EH (cell line): ENCODE measurements at regions not wholly inside any gene's neighbourhood (a gene's known extent, or its start where the extent isn't known, plus 50 kb on each side); places are given as distances from the start of the nearest gene placed in this dataset.

Source experiments
- DNase-seq: peaks from one replicate; pipeline ENCODE4 v3.0.0-alpha.2; 2015; ENCODE audit warnings: low read depth

DNA sequence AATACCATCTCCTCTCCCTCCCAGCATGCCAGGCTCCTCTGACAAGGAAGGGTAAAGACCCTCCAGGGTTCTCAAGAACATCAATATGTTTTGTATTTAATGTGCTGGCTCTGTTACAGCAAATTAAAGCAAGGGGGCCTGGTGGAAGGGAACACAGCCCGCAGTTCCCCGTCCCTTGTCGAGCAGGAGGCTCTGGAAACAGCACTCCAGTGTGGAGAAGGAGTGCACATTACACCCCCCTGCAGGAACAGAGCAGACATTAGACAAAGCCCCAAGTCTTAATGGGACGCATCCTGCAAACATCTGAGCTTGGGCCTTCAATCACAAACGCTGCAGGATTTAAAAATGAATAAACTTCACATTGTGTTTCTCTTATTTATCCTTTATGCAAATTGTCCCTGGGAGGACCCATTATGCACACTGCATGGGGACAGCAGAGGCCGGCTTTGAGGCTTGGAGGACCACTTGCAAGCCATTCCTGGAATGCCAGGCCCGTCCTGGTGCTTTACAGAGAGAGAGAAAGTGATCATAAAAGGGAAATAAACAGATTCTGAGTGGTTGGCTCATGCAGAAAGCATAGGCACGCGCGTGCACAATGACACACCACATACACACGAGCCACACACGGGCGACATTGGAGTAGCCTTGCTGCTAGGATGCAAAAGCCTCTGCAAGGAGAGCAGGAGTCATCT, 328.7 kb downstream of the SMAD2 start:
- no peak for DNase-seq

DNA sequence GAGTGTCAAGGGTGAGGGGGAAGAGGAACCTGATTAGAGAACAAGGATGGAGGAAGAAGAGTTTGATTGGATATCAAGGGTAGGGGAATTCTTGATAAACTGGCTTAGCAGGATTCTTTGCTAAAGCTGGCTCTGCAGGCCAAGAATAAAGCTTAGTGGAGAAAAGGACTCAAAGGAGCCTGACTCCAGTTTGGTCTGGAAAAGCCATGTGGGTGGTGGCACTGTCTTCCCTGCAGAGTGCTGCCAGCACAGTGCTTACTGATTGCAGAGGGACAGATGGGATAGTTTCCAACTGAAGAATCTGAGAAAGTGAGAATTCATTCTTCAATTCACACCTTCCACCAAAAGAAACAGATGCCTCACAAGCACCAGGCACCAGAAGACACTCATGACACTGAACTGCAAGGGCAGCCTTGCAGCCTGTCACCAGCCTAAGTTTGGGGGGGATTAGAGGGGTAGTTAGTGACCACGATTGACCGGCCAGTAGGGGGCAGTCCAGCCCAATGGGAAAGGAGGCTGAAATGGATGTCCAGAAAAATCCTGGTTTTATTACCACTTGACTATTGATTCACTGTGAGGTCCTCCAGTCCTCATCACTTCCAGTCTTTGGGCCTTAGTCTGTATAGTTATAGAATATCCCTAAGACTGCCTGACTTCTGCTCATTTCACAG, 334.5 kb downstream of the SMAD2 start:
- DNase-seq, result no peak

DNA sequence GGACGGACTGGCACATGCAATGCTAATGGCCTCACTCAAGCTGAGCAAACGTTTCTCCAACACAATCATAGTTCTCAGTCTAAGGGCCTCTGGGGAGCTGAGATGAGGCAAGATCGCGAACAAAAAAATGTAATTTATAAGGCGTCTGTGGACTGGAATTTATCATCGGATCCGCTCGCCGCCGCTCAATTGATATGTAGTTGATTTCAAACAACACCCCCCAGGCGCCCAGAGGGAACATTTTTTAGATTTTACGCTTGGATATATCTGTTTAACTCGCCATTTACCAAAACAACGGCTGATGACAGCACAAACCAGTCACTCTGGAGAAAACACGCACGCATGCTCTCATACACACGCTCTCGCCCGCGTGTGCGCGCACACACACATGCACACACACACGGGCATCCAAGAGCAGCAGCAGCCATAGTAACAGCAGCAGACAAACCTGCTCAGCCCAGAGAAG, 335.8 kb downstream of the SMAD2 start:
- DNase-seq, result no peak

DNA sequence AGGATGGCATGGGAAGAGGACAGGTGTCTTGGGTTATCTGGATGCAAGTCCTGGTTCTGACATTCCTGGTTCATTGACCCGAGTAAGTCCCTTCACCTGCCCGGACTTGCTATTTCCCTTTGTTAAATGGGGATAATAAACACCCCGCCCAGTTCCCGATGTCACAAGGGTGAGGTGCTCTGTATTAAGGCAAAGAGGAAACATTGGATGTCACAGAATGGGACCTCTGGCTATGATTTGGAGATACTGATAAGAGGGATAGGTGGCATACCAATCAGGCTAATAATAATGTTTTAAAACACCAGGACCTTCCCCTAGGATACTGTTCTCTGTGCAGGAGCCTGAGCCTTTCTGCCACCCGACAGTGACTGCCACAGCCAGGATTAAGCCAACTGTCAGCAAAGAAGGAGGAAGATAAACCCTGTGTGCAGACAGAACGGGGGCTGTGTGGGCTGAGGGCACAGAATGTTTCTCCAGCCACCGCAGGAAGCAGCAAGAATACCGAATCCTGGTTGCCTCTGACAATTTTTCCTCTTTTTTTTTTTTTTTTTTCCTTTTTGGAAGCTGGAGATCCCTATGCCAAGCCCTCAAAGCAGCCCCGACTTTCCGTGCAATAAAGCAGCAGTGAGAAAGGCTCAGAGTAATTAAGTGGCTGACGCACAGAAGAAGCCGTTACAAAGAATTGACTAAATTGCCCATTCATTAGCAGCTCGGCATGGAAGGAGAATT, 336.6 kb downstream of the SMAD2 start:
- DNase-seq, result no peak

DNA sequence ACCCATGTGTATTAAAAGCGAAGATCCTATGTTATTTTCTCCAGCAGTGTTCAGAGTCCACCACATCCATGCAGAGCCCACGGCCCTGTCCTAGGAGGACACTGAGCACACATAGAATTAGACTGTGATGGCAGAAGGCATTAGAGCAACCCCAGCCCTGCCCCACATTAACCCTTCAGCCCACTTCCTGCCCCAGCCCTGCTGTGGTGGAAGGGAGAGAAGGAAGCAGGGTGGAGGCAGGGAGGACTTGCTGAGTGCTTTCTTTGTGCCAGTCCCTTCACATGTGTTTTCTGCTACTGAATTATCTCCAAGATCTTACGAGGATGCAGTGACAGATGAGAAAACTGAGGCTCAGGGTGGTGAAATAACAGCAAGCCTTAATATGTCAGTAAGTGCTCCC, 339.0 kb downstream of the SMAD2 start:
- DNase-seq, result no peak

DNA sequence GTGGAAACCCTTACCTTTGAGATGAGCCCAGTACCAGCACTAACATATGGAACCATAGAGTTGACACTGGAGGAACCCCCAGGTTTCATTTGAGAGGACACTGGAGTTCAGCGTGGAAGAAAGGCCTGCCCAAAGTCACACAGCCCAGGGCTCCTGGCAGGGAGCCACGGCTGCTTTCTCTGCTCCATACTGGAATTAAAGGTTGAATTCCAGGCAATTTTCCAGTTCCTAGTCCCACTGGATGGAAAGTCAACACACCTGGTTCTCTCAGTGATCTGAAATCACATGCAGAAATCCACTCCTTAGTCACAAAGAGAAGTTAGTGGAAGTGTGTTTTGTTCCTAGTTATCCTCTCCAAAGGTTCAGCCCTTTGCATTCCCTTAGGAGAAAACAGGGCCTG, 336.1 kb upstream of the SKOR2 start:
- no peak for DNase-seq

DNA sequence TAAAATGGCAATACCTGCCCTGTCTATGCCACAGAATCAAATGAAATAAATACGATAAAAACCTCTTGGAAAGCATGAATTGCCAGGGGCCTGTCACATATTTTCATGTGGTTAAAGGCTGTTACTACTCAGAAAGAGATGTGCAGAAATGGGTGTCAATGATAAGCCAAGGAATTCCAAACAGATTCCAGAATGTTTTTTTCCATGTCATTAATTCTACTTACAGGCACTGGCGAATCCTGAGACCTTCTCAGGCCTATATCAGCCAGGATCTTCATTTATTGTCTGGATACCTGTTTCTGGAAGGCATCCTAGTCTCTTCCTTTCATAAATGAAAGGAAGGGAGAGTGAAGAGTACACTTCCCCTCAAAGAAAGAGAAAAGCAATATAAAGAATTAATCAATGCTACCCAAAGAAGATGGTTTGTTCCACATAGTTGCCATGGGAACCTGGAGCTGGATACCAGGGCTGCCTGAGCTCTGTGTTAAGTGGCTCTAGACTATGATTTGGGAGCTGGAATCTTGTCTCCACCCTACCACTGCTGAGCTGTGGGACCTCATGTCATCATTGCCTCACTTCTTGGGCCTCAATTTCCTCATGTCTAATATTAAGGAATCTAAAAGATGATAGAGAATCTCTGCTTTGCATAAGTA, 335.1 kb upstream of the SKOR2 start:
- DNase-seq, result no peak

DNA sequence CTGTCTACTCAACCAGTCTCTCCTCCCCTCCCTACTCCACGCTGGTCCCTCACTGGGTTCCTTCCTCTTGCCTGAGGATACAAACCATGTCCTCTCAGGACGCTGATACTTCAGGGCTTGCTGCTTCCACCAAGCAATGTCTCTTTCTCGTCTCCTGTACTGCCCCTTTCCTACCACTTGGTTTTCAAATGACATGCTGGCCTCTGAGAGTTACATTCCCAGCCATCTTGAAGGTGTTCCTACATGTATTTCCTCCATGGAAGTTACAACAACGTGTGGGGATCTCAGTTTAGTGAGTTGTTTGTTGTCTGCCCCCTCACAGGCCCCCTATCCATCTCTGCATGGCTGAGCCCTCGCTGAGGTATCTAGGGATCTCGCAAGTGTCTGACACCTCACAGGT, 334.5 kb upstream of the SKOR2 start:
- no peak for DNase-seq

DNA sequence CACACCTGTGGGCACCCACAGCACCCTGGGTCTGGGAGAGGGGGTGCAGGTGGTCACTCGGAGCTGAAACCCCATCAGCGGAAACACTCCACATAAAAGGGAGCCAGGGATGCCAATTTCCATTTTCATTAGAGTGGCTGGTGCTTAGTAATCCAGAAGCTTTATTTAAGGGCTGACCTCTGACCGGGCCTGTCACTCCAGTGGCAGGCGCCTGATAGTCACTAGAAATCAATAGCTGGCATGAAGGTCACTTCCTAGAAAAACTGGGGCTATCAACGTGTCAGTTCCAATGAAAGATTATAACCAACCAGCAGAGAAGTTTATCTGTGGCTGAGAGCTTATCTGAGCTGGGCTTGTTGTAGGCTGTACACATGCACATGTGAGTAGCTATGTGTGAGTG, 333.7 kb upstream of the SKOR2 start:
- DNase-seq, result no peak

DNA sequence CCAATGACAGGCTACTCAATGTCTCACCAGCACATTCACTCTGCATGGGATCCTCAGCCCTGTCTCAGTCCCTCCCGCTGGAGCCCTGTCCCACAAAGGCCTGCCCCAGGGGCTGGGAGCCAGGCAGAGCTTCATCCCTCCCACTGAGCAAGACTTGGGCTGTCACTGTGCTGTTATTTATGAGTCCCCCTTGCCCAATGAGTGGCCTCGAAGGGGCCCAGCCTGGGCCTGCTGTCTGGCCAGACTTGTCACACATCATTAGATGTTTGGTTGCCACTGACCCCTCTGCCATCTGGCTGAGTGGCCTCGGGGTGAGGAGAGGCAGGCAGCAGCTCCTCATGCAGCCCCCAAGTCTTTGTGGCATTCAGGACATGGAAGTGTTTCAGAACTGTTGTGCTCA, 330.6 kb upstream of the SKOR2 start:
- no peak for DNase-seq

DNA sequence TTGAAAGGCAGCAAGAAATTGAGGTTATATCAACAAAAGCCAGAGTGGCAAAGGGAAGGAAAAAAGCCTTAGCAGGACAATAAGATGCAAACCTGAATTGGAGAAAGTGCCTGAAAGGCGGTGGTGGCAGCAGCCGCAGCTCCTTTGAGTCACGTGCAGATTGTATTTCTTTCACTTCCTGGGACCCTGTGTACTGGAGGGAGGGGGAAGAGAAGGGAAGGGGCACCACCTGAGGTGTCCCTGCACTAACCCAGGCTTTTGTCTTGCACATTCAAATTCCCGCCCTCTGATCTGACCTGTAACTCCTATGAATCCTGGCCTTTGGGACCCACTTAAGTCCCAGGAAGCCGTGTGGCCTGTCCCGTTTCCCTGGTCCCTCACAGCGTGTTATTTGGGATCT, 326.1 kb upstream of the SKOR2 start:
- DNase-seq, result no peak

DNA sequence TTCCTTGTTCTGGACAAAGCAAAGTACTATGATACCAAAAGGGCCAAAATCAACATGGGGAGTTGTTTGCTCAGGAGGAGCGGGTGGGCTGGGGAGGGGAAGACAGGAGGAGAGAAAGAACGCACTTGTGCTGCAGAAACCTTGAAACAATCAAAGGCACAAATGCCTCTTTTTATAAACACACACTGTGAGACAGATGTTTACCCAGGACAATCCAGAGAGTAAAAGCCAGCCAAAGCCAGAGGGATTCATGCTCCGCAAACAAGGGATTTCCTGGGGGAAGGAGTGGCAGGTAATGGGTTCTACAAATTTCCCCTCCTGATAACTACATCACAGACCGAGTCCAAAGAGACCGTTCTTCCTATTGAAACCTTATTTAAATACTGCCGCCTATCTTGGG, 323.5 kb upstream of the SKOR2 start:
- DNase-seq, result no peak

DNA sequence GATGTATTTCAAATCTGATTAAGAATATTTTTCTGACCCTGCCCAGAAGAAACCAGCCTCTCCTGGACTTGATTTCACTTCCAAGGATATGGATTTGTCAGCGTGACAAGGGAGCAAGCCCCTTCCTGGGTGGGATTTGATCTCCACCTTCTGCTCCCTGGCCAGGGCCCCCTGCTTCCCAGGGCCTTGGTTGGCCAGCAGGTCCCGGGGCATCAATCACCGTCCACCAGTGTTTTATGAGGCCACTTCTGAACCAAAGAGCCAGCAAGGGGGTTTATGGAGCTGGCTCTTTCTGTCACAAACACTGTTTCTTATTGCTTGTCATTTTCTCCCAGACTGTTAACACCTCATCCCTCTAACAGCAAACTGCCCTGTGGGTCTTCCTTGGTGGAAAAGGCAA, 320.5 kb upstream of the SKOR2 start:
- DNase-seq, result no peak

DNA sequence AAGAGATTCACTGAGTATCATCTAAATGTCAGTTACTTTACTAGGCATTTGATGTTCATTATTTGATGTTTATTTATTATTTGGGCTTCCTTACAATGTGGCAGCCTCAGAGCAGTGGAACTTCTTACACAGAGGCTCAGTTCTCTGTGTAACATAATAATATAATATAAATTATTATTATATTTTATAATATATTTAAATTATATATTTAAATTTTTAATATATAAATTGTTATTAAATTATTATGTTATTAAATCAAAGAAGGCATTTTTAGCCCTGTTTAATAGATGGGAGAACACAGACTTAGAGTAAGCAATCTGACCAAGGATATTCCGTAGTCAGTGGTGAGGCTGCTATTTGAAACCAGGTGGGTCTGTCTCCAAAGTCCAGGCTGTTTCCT, 315.3 kb upstream of the SKOR2 start:
- DNase-seq, result no peak

DNA sequence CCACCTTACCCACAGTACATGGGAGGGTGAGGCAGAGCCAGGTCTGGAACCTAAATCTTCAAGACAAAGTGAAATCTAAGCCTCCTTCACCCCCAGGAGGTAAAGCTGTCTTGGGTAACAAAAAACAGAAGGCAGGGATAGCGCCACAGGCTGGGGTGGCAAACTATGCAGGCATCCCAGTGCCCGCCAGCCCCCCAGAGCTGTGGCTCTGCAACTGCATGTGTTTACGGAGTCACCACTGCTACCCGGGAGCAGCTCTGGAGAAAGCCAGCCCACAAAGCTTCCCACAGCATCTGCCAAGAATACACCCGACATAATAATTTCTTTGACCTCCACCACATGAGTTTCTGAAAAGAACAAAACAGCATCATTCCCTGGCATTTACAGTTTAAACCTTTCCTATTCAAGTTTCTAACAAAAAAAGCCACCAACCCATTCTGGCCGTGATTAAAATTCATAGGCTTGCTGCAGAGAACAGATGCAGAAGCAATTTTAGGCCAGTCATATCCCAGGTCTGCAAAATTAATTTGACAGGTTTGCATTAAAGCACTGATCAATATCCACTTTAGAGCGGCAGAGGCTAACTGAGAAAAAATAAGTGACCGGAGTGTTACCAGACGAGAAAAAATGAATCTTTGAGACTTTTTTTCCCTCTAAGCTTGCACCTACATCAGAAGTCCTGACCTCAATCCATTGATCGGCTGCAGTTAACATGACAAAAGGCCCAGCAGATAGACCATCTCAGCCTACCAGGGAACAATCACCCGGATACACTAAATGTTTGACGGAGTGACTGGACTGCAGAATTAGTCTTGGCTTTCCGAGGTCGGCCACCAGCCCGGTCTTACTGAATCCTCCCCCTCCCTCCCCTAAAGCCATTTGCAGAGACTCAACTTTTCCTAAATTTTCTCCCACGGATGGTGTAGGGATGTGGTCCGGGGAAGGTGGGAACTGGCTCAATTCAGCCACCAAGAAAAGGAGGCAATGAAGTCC, 309.6 kb upstream of the SKOR2 start:
- DNase-seq, result no peak

DNA sequence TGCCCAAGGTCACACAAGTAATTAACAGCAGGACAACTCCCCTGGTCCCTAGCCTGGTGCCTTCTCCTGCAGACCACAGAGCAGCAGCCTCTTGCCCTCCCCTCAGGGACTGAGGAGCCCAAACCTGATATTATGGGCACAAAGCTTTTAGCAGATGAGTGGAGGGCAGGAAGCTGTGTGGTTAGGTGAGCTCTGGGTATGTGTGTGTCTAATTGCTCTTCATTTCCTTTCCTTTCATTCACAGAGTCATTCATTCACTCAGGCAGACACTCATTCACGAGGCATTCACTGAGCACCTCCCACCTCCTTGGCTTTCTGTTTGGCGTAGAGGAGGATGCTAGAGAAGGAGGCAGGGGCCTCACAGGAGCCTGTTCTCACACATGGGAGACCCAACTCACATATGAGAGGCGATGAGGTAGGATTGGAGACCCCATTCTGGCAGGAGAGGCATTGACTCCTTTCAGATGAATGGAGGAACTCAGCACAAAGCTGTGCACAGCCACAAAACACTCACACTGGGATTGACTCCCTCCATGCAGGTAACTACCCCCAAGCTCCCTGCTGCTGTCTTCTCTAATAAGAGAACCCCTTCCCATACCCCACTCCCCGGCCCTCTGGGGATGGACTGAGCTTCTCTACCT, 306.8 kb upstream of the SKOR2 start:
- DNase-seq, result no peak

DNA sequence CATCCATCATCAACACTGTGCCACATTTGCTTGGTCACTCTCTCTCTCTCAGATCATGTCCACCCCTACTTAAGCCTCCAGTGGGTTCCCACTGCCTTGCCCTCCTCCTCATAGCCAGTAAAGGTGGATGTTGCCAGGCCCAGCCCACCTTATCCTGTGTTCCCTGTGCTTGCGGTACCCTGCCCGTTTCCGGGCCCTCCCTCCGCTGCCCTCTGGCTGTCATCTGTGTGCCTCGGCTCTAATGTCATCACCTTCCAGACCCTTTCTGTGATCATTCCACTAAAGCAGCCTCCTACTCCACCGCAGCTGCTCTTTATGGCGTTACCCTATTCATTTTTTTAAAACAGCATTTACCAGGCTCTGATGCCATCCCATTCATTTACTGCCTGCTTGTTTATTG, 305.7 kb upstream of the SKOR2 start:
- DNase-seq, result no peak

DNA sequence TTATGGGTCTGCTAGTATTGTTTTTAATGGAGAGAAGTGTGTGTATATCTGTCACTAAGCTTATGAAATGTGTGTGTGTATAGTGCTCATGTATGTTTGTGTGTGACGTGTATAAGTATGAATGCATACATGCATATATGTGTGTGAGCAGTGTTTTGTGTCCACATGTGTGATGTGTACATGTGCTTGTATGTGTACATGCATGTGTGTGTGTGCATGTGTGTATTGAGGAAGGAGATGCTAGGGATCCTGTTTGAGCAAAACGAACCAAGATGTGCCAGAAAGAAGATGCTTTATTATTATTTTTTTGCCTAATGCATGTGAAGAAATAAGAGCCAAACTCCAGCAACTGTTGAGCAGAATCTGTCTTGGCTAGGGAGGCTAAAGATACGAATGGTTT, 301.3 kb upstream of the SKOR2 start:
- DNase-seq, result no peak

DNA sequence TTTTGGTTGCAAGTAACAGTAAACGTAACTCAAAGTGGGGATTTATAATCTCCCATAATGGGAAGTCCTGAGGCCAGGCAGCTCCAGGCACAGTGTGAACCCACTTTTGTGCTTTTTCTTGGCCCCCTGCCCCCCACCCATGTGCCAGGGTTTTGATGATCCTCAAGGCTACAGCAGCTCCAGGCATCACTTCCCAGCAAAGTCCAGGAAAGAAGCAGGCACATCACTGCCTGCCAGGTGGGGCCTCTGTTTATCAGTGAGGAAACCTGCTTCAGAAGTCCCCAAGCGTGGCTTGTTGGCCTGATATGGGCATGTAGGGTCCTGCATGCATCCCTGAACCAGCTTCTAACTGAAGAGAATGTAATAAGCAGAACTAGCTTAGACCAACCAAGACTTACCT, 299.2 kb upstream of the SKOR2 start:
- no peak for DNase-seq

DNA sequence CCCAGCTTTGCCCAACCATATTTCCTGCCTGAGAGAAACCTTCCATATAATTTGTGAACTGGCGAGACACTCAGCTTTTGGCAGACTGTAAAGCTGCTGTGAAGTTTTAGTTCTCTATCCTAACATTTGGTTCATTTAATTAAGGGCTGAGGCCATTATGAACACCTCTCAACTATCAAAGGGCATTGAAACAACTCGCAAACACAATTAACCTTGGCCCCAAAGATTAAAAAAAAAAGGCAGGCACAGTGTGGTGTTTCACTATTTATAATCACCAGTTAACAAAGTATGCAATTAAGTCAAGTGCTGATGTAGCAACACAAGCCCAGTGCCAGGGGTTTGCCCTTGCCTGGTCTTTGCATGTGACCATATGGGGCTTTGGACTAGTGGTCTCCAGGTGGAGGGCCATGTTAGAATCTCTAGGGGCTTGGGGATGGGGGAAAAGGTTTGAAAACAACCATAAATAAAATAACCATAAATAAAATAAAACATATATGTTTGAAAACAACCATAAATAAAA, 297.6 kb upstream of the SKOR2 start:
- DNase-seq, result no peak
